OCI-M1 (cell line): ENCODE measurements at regions not wholly inside any gene's neighbourhood (a gene's known extent, or its start where the extent isn't known, plus 50 kb on each side); places are given as distances from the start of the nearest gene placed in this dataset.
"Not testable (repeated sequence)": the region's sequence is repeated elsewhere in the genome, so short reads cannot be mapped to it uniquely, and the experiment has no call there.

ENCODE experiments used
- DNase-seq: peaks from one replicate; lab custom pipeline; 2025; lab: John Stamatoyannopoulos, UW

GRCh38 chr1:149635290-149635899, 51.7 kb downstream of the PPIAL4C start:
- DNase-seq, result not testable (repeated sequence)

GRCh38 chr1:149636286-149637122, 52.9 kb downstream of the PPIAL4C start:
- DNase-seq, result peak; percentile 98

GRCh38 chr1:149638481-149638880, 54.8 kb downstream of the PPIAL4C start:
- not testable (repeated sequence) for DNase-seq

GRCh38 chr1:149638901-149639658, 55.4 kb downstream of the PPIAL4C start:
- not testable (repeated sequence) for DNase-seq

DNA sequence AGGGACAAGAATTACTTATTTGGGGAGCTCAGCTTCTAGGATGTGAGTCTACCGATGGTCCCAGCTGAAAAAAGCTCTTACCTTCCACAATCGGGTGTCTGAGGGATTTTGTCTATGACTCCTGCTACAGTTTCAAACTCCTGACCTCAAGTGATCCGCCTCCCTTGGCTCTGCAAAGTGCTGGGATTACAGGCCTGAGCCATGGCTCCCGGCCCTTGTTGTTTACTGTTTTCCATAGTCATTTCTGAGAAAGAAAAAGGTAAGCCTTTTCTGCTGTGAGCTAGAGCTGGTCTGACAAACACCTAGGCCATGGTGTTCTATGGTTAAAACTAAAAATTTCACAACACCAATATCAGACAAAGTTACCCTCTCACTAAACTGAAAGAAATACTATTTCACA, 57.5 kb downstream of the PPIAL4C start:
- not testable (repeated sequence) for DNase-seq

DNA sequence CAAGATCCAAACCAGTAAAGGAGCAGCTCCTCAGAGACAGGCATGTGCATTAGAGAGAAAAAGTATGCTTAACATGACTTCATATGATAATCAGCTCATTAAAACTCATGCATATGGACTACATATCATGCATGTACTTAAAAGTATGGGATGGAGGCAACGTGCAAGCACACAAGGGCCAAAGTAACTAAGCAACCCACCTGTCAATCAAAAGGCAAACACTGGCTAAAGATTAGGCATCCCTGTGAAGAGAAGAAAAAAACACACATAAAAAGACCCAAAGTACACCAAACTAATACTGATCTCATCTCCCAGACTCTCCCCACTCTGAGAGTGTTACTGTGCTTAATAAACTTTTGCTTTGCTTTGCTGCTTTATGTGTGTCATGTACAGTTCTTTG, 61.2 kb downstream of the PPIAL4C start:
- DNase-seq, result peak; percentile 30

DNA sequence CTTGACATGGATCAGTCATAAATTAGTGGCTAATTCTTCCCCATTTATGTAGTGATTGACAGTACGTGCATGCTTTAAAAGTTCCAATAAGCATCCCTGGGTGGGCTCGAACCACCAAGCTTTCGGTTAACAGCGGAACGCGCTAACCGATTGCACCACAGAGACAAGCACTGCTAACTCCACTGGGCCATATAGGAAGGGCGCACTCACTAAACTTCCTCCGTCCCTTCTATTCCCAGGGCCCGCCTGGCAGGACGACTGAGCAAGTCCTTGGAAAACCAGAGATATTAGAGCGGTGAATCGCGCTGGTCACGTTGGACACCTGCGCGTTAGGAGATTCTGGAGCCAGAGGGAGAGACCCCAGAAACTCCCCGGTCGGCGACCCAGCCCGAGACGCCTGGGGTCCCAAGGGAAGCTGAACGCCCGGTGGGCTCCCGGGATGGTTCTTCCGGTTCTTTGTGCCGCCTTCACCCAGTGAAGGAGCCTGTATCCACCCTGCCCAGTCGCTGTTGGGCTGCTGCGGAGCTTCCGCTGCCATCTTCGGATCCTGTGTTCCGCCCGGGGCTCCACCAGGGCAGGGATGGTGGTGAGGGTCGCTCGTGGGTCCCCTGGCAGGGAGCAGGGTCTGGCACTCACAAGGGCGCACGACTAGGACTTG, 62.8 kb downstream of the PPIAL4C start:
- not testable (repeated sequence) for DNase-seq

DNA sequence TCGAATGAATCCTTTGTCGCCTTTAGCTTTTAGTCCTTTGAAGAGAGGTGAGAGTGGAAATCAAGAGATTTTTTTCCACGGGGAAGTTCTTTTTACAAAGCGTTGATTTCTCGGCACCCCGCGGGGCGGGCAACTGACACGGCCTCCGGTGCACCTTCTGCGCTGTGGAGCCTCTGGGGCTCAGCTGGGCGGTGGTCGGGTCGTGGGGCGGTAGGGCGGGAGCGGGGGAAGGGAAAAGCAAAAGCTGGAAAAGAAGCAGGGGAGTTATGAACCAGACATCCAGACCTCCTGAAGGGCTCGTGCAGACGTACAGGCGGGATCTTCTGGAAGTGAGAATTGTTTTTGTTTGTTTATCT, 63.3 kb downstream of the PPIAL4C start:
- not testable (repeated sequence) for DNase-seq

GRCh38 chr1:149657750-149658149, 74.1 kb downstream of the PPIAL4C start:
- DNase-seq, result peak; percentile 40

GRCh38 chr1:149658175-149658574, 74.5 kb downstream of the PPIAL4C start:
- not testable (repeated sequence) for DNase-seq

DNA sequence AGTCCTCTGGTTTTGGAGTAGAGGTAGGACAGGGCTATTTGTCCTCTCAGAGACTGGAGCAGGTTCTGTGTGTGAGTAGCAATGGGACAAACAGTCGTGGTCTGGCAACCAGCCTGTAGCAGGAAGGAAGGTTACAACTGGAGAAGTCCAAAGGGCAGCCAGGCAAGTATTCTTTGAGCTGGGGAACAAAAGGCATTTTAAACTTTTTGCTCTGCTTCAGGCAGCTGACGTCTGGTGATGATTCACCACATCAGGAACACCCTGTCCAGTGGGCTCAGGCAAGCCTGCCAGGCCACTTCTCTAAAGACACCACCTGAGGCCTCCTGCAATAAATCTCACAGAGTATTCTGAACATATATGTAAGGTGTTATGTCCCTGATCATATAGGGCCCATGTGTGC, 81.0 kb downstream of the PPIAL4C start:
- not testable (repeated sequence) for DNase-seq

DNA sequence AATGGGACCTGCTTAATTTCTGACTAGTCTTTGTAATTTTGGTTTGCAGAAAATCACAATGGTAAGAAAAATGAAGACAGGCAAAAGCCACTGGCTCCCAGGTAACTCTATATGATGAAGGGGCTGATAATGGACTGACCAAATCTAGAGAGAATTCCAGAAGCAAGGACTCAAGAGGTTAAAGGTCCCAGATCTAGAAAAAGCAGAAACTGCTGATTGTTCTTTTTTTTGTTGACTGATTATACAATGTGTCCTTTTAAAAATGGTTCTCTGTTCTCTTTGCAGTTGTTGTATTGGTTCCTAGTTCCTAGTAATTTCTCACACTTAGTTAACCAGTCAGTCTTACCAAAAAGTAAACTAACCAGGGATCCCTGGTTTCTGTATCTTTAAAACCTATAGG, 81.4 kb downstream of the PPIAL4C start:
- not testable (repeated sequence) for DNase-seq

GRCh38 chr1:149665528-149665927, 81.9 kb downstream of the PPIAL4C start:
- DNase-seq, result not testable (repeated sequence)

DNA sequence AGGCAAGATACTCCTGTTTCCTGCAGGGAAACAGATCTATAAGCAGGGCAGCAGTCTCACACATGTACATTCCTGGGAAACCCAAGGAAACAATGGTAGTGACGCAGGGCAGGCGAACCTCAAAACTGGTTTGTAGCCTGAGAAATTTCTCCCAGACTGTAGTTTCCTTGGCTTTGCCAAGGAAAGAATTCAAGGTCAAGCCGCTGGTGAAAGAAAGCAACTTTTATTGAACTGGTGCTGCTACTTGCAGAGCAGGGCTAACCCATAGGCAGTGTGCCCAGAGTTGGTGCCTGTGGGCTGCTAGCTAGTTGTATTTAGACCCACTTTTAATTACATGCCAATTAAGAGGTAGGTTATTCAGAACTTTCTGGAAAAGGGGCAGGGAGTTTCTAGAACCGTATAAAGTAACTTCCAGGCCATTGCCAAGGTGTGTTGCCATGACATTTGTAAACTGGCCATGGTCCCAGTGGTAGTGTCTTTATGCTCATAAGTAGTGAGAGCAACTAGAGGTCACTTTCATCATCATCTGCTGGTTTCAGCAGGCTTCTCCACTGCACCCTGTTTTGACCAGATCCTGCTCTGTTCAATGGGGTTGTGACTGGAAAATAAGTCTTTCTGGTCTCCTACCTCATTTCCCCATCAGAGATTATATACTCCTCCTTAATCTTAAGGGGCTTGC, 89.7 kb downstream of the PPIAL4C start:
- DNase-seq, result not testable (repeated sequence)

DNA sequence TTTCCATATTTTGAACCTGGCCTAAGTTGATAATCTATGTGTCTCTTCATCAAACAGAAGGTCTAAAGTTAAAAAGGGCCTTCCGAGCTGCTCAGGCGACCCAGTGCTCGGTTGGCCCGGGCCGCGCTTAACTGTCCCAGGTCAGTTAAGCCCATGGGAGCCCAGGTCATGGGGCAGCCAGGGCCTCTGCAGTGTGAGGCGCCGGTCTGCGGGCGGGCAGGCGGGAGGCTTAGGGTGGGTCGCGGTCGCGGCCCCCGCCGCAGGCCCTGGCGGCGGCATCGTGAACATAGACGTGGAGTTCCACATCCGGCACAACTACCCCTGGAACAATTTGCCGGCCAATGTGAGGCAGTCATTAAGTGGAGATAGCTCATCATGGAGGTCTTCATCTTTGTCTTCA, 91.3 kb downstream of the PPIAL4C start:
- DNase-seq, result not testable (repeated sequence)

DNA sequence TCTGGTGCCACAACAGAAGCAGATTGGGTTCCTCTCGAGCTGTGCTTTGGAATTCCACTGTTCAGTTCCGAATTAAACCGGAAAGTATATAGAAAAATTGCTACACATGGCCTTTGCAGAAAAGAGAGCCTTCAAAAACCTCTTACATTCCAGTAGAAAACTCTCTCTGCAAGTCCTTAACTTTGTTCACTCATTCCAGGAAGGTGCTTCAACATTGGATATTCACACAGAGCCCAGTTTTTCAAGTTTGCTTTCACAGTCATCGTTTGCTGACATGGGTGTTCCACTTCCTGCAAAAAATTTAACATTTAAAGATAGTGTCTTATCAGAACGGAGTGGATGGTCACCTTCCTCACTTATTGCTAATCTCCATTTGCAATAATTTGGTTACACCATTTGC, 93.7 kb downstream of the PPIAL4C start:
- not testable (repeated sequence) for DNase-seq

DNA sequence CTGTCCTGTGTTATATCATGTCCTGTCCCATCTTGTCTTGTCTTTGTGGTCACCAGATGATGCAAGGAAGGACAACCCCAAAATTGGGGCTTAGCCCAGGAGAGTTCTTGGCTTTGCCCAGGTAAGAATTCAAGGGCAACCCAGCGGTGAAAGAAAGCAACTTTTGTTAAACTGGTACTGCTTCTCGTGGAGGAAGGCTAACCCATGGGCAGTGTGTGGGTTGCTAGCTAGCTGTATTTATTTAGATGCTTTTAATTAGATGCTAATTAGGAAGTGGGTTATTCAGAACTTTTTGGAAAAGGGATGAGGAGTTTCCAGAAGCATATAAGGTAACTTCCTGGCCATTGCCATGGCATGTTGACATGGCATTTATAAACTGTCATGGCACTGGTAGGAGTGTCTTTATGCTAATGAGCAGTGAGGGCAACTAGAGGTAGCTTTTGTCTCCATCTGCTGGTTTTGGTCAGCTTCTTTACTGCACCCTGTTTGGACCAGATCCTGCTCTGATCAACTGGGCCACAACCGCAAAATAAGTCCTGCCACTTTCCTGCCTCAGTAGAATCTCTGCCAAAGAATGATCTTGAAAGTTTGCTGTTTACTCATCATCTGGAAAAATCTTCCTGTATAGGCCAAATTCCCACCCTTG, 95.8 kb upstream of the FCGR1A start:
- not testable (repeated sequence) for DNase-seq

GRCh38 chr1:149691399-149691798, 91.1 kb upstream of the FCGR1A start:
- DNase-seq, result not testable (repeated sequence)

- not testable (repeated sequence) for DNase-seq
These were observed 89.5 kb upstream of the FCGR1A start for GRCh38 chr1:149692804-149693539.

GRCh38 chr1:149695066-149695465, 87.4 kb upstream of the FCGR1A start:
- DNase-seq, result not testable (repeated sequence)
